HUDEP-2 (cell line): ENCODE measurements at regions not wholly inside any gene's neighbourhood (a gene's known extent, or its start where the extent isn't known, plus 50 kb on each side); places are given as distances from the start of the nearest gene placed in this dataset.

ENCODE experiments used
- DNase-seq, 76 experiments: peaks; one replicate each; lab custom pipeline; 2025; ENCODE audit not compliant: unreplicated experiment in 76 of 76; lab: John Stamatoyannopoulos, UW

DNA sequence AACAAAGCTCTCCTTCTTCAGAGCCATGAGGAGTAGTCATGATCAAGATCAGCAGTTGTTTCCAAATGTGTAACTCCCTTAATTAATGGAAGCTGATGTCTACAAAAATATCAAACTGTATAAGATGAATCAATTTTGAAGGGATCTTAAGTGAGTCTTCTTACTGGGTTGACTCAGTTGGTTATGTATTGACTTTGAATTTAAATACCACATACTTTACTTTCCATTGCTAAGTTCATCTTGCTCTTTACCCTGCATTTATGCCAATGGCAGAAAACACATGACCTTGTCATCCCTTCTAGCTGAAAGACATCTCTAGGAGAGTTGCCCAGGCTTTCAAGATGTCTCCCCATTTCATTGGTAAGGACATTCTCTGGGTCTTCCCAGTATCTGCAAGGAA is 123.2 kb upstream of the STMND1 start:
- no peak for DNase-seq

DNA sequence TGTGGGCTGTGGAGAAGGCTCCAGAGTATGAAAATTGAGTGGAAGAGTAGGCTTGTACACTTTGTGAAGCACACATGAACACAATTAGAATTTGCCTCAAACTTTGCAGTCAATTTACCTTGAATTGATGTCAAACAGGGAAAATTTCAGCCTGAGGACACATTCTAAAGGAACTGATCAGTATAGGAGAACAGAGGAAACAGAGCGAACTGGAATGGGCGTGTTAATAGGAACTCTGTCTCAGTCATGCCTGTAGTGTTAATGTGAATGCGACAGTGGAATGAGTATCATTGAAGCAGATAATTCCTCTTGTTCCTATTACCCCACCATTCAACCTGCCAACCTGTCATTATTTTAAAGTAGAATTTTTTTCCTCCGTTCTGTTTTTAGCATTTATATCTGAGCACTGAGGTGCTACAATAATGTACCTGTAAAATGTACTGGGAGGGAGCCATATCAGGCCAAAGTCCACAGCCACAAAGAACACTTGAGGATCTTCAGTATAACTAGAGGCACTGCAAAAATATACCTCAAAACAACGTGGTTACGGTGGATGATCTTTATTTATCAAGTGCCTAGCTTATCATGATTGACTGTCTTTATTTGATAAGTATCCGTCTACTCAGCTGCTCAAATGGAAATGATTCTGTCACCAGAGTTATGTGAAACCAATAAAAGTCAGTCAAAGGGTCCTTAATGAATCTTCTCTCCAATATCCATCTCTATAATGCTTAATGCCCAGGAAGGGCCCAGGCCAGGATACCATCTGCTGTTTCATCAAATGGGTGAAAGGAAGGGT is 125.3 kb upstream of the STMND1 start:
- DNase-seq, result no peak

DNA sequence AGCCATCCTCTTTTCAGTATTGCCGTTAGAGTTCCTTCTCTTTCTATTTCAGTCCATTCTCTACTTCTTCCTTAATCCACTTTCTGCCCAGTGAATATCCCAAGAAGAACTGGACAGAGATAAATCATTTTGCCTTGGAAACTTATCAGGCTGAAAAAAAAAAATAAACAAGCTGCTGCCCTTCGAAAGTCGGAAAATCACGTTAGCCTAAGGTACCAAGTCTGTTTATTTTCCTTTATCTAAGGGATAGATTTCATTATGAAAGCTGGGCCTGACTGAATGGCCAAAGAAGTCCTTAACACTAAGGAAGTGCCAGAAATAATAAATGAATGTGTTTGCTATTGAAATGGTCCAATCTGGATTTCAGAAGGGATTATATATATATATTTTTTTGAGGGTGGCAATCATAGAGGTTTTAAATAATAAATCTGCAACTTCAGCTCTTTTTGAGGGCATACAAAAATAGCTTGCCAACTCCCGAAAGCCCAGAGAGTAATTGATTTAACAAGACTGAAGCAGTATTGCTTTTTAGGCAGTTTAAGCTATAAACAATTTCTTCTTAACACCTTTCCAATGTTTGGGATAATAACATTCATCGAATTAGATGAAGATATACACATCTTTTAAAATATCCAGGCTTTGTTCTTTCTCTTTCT is 127.0 kb upstream of the STMND1 start:
- no peak for DNase-seq

DNA sequence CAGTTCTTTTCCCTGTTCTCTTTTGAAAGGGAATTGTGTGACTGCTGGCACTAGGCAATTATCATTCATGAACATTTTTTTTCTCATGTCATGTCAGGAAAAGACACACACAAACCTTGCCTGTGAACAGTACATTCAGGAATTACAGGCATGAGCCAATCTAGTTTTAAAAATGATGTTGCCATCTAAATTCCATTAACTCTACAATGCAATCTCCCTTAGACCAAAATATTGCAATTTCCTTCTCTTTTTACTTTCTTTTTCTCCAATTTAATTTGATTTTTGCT is 127.5 kb upstream of the STMND1 start:
- no peak for DNase-seq

GRCh38 chr6:16973545-16974386 is 128.1 kb upstream of the STMND1 start:
- no peak for DNase-seq

DNA sequence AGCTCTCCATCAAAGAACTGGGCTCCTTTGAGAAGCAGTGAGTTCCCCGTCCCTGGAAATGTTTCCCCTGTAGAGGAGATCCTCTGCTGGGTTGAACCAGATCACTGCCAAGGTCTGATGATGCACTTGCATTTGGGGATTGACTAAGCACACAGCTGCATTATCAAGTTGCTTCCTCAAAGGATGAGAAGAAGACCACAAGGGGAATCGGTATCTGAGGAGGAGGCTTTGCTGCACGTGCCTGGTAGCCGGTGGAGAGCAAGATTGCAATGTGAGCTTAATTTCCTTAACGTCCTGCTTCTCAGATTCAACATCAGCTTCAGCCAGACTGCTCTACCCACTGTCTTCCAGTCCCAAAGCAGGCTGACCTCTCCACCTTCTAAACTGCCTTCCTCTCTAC is 128.8 kb upstream of the STMND1 start:
- DNase-seq, result no peak

DNA sequence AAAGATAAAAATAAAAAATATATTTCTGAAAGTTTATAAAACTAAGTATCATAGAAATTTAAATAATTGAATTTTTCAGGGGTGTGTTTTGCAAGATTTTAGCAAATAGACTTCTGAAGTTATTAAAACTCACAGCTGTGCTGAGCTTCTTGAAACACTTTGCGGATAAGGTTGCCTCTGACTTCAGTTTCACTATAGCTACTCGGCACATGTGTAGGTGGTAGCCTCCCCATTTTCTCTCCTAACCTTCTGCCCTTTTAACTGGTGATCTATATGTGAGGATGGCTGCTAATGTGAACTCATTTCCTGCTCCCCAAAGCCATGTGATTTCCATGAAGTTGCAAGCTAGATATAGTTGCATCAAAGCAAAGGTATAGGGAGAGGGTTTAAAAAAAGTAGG is 129.3 kb upstream of the STMND1 start:
- DNase-seq, result no peak

- DNase-seq, result no peak
Observed at GRCh38 chr6:16969699-16970655, 131.9 kb upstream of the STMND1 start.

DNA sequence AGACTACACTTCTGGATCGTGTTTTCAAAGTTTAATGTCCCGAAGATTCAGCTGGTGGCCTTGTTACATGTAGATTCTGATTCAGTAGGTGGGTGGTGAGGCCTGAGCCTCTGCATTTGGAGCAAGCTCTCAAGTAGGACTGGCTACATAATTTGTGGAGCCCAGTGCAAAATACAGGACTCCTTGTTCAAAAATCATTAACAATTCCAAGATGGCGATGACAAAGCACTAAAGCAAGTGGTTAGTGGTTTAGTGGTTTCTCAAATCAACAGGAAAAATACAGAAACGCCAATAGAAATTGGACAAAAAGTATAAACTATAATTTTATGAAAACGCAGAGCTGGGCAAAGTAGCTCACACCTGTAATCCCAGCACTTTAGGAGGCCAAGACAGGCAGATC is 133.7 kb upstream of the STMND1 start:
- DNase-seq, result no peak

DNA sequence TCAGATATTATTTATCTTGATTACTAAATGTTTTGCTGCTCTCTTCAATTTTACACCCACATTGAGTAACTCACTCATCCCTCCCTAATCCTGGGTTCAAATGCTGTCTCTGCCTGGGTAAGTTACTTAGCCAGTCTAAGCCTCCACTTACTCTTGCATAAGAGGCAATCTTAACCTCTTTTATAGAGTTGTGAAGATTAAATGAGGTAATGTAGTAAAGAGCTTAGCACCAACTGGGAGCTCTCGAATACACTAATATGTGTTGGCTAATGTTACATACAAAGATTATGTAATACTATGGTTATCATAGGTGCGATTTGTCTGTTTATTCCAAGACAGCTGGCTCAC is 134.4 kb upstream of the STMND1 start:
- no peak for DNase-seq

GRCh38 chr6:16966791-16967469 is 134.9 kb upstream of the STMND1 start:
- no peak for DNase-seq

- no peak for DNase-seq
Observed at GRCh38 chr6:16965689-16966088, 136.2 kb upstream of the STMND1 start.

DNA sequence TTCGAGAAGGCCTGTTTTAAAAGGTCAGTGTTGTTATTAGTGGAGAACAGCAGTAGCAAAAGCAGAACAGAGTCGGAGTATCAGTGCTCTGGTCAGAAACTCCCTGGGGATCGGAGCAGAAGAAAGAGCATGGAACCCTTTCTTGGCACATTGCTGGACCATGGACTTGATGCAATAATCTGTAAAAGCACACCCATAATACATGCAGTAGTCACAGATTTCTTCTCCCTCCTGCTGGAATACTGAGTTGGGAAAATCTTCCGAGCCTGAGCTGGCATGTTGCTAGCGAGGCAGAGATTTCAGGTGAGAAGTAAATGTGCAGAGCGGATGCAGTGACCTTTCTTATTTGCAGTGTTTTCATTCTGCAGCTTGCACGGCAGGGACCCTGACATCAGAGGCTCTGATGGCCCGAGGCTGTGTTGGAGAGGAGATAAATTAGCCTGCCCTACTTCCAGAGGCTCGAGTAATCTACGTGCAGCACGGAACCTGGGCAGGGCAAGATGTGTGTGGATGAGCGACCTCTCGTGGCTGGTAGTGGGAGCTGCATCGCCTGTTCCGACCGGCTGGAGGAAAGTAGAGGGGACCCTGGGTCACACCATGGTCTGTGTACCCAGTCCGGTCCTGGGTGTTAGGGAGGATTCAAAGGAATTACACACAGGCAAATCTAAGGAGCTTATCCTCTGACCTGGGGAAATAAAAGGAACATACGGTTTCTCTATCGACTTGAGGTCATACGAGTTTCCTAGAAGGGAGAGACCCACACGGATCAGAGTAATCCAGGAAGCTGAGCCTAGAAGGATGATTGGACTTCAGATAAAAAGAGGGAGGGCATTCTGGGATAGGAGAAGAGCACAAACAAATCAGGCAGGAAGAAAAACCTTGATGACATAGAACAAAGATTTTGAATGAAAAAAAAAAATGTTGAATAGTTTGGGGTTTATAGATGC is 137.0 kb upstream of the STMND1 start:
- peak in 43 of 76 experiments; percentile 6 to 62 (median 30) for DNase-seq

- no peak for DNase-seq
Observed at GRCh38 chr6:16961577-16961976, 140.3 kb upstream of the STMND1 start.

GRCh38 chr6:16959789-16960188 is 142.1 kb upstream of the STMND1 start:
- DNase-seq, result no peak

DNA sequence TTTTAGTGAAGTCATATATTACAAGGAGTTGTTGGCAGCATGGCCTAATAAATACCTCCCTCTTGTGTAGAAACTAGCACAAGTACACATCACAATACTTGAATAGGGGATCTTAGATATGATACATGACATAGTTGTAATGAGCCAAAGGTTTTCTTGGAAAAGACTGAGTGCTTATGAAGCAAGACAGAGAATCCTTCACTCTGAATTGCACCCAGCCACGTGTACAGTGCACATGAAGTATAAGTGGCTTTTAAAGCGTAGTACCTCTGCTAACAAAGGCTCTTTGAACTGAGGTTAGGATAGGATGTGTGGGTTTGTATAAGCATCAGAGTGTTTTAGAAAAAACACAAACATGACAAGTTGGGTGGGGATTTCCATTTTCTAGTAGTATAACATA is 145.5 kb upstream of the STMND1 start:
- peak in 1 of 76 experiments; percentile 8 for DNase-seq

GRCh38 chr6:16955899-16956298 is 146.0 kb upstream of the STMND1 start:
- DNase-seq, result no peak

- DNase-seq, result no peak
Observed at GRCh38 chr6:16953905-16954304, 147.9 kb upstream of the STMND1 start.

DNA sequence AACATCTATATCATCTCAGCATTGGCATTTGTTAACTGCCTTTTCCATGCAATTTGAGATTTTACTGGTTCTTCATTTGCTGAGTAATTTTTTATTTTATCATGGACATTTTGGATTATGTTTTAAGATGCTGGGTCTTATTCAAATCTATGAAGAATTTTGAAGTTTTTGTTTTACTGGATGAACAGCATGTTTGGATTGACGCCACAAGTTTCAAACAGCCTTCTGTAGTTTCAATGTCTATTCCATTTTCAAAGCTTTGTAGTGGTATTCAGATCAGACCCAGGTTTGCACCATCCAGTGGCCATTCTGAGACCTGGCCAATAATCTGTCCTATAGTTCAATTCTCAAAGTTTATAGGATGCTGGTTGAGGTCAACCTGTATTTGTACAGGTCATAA is 148.4 kb upstream of the STMND1 start:
- DNase-seq, result no peak
